ENCODE measurements at regions not wholly inside any gene's neighbourhood (a gene's known extent, or its start where the extent isn't known, plus 50 kb on each side); places are given as distances from the start of the nearest gene placed in this dataset.

GRCh38 chr7:98463837-98464557, 63.1 kb upstream of the BAIAP2L1 start:
- TF ChIP-seq CTCF (IDR thresholded peaks at IDR 0.05) (no peak), POLR2A (IDR thresholded peaks at IDR 0.05) (no peak)

Data from lower leg skin (tissue), 3 donors.